ENCODE measurements at regions not wholly inside any gene's neighbourhood (a gene's known extent, or its start where the extent isn't known, plus 50 kb on each side); places are given as distances from the start of the nearest gene placed in this dataset.

- Histone ChIP-seq H3K27ac (ENCODE audit: low read depth, low read length) (no peak overlapping the region), H3K36me3 (ENCODE audit: insufficient read depth, low read length) (no peaks in the 10 kb centered on the region), H3K4me1 (ENCODE audit: insufficient read depth, low read length) (no peaks in the 10 kb centered on the region), H3K9me3 (ENCODE audit: low read length) (no peaks in the 10 kb centered on the region), H3K27me3 (ENCODE audit: insufficient read depth, low read length, poor library complexity, severe bottlenecking) (no peaks in the 10 kb centered on the region), H3K4me3 (ENCODE audit: low read length) (no peak overlapping the region)
- ChIA-PET POLR2A (no interaction called here), CTCF (no interaction called here)
- H3K9me3 Mint-ChIP-seq = peaks cover 8 to 30% (median 10%) of the 10 kb centered on the region in 5 donors
- DNase-seq = no peak
- H3K27ac Mint-ChIP-seq = no peak overlapping the region
- H3K4me3 Mint-ChIP-seq = no peak overlapping the region
- peaks cover 0 to 1% (median 0%) of the 10 kb centered on the region in 3 donors for H3K36me3 Mint-ChIP-seq
- H3K27me3 Mint-ChIP-seq = no peaks in the 10 kb centered on the region
- H3K4me1 Mint-ChIP-seq = no peaks in the 10 kb centered on the region
Measured at GRCh38 chr1:187854457-187854856, 1025.7 kb downstream of the PLA2G4A start.

- DNase-seq = no peak
- no peaks in the 10 kb centered on the region for H3K36me3 ChIP-seq (ENCODE audit: insufficient read depth, low read length)
- CTCF ChIA-PET = no interaction called here
- H3K4me3 ChIP-seq (ENCODE audit: low read length) = no peak overlapping the region
- H3K9me3 ChIP-seq (ENCODE audit: low read length) = no peaks in the 10 kb centered on the region
- H3K36me3 Mint-ChIP-seq = no peaks in the 10 kb centered on the region
- H3K4me1 ChIP-seq (ENCODE audit: insufficient read depth, low read length) = no peaks in the 10 kb centered on the region
- no peaks in the 10 kb centered on the region for H3K4me1 Mint-ChIP-seq
- no peaks in the 10 kb centered on the region for H3K27me3 ChIP-seq (ENCODE audit: insufficient read depth, low read length, poor library complexity, severe bottlenecking)
- POLR2A ChIA-PET = no interaction called here
- no peak overlapping the region for H3K27ac Mint-ChIP-seq
- no peaks in the 10 kb centered on the region for H3K27me3 Mint-ChIP-seq
- no peak overlapping the region for H3K4me3 Mint-ChIP-seq
- H3K9me3 Mint-ChIP-seq = peaks cover 9 to 25% (median 13%) of the 10 kb centered on the region in 5 donors
- no peak overlapping the region for H3K27ac ChIP-seq (ENCODE audit: low read depth, low read length)
Measured at GRCh38 chr1:187862506-187862905, 1033.8 kb downstream of the PLA2G4A start.

GRCh38 chr1:187870552-187870951, 1041.8 kb downstream of the PLA2G4A start:
- H3K4me1 Mint-ChIP-seq = no peaks in the 10 kb centered on the region
- no peak overlapping the region for H3K4me3 Mint-ChIP-seq
- no peaks in the 10 kb centered on the region for H3K9me3 ChIP-seq (ENCODE audit: low read length)
- peaks cover 4 to 46% (median 7%) of the 10 kb centered on the region in 5 donors for H3K9me3 Mint-ChIP-seq
- no peak for DNase-seq
- ChIA-PET CTCF (no interaction called here), POLR2A (no interaction called here)
- no peak overlapping the region for H3K27ac Mint-ChIP-seq
- H3K27me3 ChIP-seq (ENCODE audit: insufficient read depth, low read length, poor library complexity, severe bottlenecking) = no peaks in the 10 kb centered on the region
- no peak overlapping the region for H3K4me3 ChIP-seq (ENCODE audit: low read length)
- no peaks in the 10 kb centered on the region for H3K36me3 ChIP-seq (ENCODE audit: insufficient read depth, low read length)
- no peaks in the 10 kb centered on the region for H3K4me1 ChIP-seq (ENCODE audit: insufficient read depth, low read length)
- no peak overlapping the region for H3K27ac ChIP-seq (ENCODE audit: low read depth, low read length)
- H3K36me3 Mint-ChIP-seq = no peaks in the 10 kb centered on the region
- H3K27me3 Mint-ChIP-seq = no peaks in the 10 kb centered on the region

- no peaks in the 10 kb centered on the region for H3K36me3 Mint-ChIP-seq
- Histone ChIP-seq H3K9me3 (ENCODE audit: low read length) (no peaks in the 10 kb centered on the region), H3K4me1 (ENCODE audit: insufficient read depth, low read length) (no peaks in the 10 kb centered on the region), H3K36me3 (ENCODE audit: insufficient read depth, low read length) (no peaks in the 10 kb centered on the region), H3K4me3 (ENCODE audit: low read length) (no peak overlapping the region), H3K27me3 (ENCODE audit: insufficient read depth, low read length, poor library complexity, severe bottlenecking) (no peaks in the 10 kb centered on the region), H3K27ac (ENCODE audit: low read depth, low read length) (no peak overlapping the region)
- no peak overlapping the region for H3K4me3 Mint-ChIP-seq
- H3K9me3 Mint-ChIP-seq = peaks cover 6 to 48% (median 7%) of the 10 kb centered on the region in 5 donors
- no peaks in the 10 kb centered on the region for H3K4me1 Mint-ChIP-seq
- H3K27ac Mint-ChIP-seq = no peak overlapping the region
- no peak for DNase-seq
- ChIA-PET CTCF (no interaction called here), POLR2A (no interaction called here)
- H3K27me3 Mint-ChIP-seq = no peaks in the 10 kb centered on the region
Measured at GRCh38 chr1:187871177-187871845, 1042.6 kb downstream of the PLA2G4A start.

GRCh38 chr1:187872550-187872949, 1043.8 kb downstream of the PLA2G4A start:
- DNase-seq = no peak
- Mint-ChIP-seq H3K27ac (no peak overlapping the region), H3K9me3 (peaks cover 6 to 48% (median 7%) of the 10 kb centered on the region in 5 donors), H3K27me3 (no peaks in the 10 kb centered on the region), H3K4me3 (no peak overlapping the region), H3K36me3 (no peaks in the 10 kb centered on the region), H3K4me1 (no peaks in the 10 kb centered on the region)
- no peak overlapping the region for H3K4me3 ChIP-seq (ENCODE audit: low read length)
- ChIA-PET CTCF (no interaction called here), POLR2A (no interaction called here)
- no peaks in the 10 kb centered on the region for H3K27me3 ChIP-seq (ENCODE audit: insufficient read depth, low read length, poor library complexity, severe bottlenecking)
- no peaks in the 10 kb centered on the region for H3K36me3 ChIP-seq (ENCODE audit: insufficient read depth, low read length)
- H3K9me3 ChIP-seq (ENCODE audit: low read length) = no peaks in the 10 kb centered on the region
- no peaks in the 10 kb centered on the region for H3K4me1 ChIP-seq (ENCODE audit: insufficient read depth, low read length)
- H3K27ac ChIP-seq (ENCODE audit: low read depth, low read length) = no peak overlapping the region

- ChIA-PET POLR2A (no interaction called here), CTCF (no interaction called here)
- Mint-ChIP-seq H3K36me3 (no peaks in the 10 kb centered on the region), H3K4me1 (no peaks in the 10 kb centered on the region), H3K4me3 (no peak overlapping the region), H3K9me3 (peaks cover 6 to 50% (median 10%) of the 10 kb centered on the region in 5 donors), H3K27ac (no peak overlapping the region), H3K27me3 (no peaks in the 10 kb centered on the region)
- H3K9me3 ChIP-seq (ENCODE audit: low read length) = no peaks in the 10 kb centered on the region
- no peak overlapping the region for H3K4me3 ChIP-seq (ENCODE audit: low read length)
- no peak for DNase-seq
- no peaks in the 10 kb centered on the region for H3K36me3 ChIP-seq (ENCODE audit: insufficient read depth, low read length)
- no peaks in the 10 kb centered on the region for H3K27me3 ChIP-seq (ENCODE audit: insufficient read depth, low read length, poor library complexity, severe bottlenecking)
- H3K27ac ChIP-seq (ENCODE audit: low read depth, low read length) = no peak overlapping the region
- no peaks in the 10 kb centered on the region for H3K4me1 ChIP-seq (ENCODE audit: insufficient read depth, low read length)
Measured at GRCh38 chr1:187873126-187873525, 1044.4 kb downstream of the PLA2G4A start.

GRCh38 chr1:187876775-187877174, 1048.0 kb downstream of the PLA2G4A start:
- ChIA-PET CTCF (no interaction called here), POLR2A (no interaction called here)
- Histone ChIP-seq H3K4me3 (ENCODE audit: low read length) (no peak overlapping the region), H3K27me3 (ENCODE audit: insufficient read depth, low read length, poor library complexity, severe bottlenecking) (no peaks in the 10 kb centered on the region), H3K36me3 (ENCODE audit: insufficient read depth, low read length) (no peaks in the 10 kb centered on the region), H3K9me3 (ENCODE audit: low read length) (no peaks in the 10 kb centered on the region), H3K4me1 (ENCODE audit: insufficient read depth, low read length) (no peaks in the 10 kb centered on the region), H3K27ac (ENCODE audit: low read depth, low read length) (no peak overlapping the region)
- H3K4me1 Mint-ChIP-seq = no peaks in the 10 kb centered on the region
- no peak for DNase-seq
- no peaks in the 10 kb centered on the region for H3K27me3 Mint-ChIP-seq
- no peak overlapping the region for H3K4me3 Mint-ChIP-seq
- peaks cover 2 to 31% (median 8%) of the 10 kb centered on the region in 5 donors for H3K9me3 Mint-ChIP-seq
- no peaks in the 10 kb centered on the region for H3K36me3 Mint-ChIP-seq
- H3K27ac Mint-ChIP-seq = no peak overlapping the region

- H3K27me3 Mint-ChIP-seq = no peaks in the 10 kb centered on the region
Measured at GRCh38 chr1:187877220-187877619, 1048.5 kb downstream of the PLA2G4A start.

More at GRCh38 chr1:187877220-187877619, 1048.5 kb downstream of the PLA2G4A start:
- H3K9me3 ChIP-seq (ENCODE audit: low read length) = no peaks in the 10 kb centered on the region
- no peaks in the 10 kb centered on the region for H3K4me1 Mint-ChIP-seq
- no peaks in the 10 kb centered on the region for H3K36me3 ChIP-seq (ENCODE audit: insufficient read depth, low read length)
- H3K4me1 ChIP-seq (ENCODE audit: insufficient read depth, low read length) = no peaks in the 10 kb centered on the region
- H3K4me3 ChIP-seq (ENCODE audit: low read length) = no peak overlapping the region
- POLR2A ChIA-PET = no interaction called here
- no peak for DNase-seq
- no peak overlapping the region for H3K27ac ChIP-seq (ENCODE audit: low read depth, low read length)
- no peaks in the 10 kb centered on the region for H3K36me3 Mint-ChIP-seq
- H3K27ac Mint-ChIP-seq = no peak overlapping the region
- CTCF ChIA-PET = no interaction called here
- H3K27me3 ChIP-seq (ENCODE audit: insufficient read depth, low read length, poor library complexity, severe bottlenecking) = no peaks in the 10 kb centered on the region
- H3K9me3 Mint-ChIP-seq = peaks cover 2 to 27% (median 8%) of the 10 kb centered on the region in 5 donors
- no peak overlapping the region for H3K4me3 Mint-ChIP-seq
